HL-60 (cell line): ENCODE measurements at regions not wholly inside any gene's neighbourhood (a gene's known extent, or its start where the extent isn't known, plus 50 kb on each side); places are given as distances from the start of the nearest gene placed in this dataset.

Source experiments
- CTCF ChIP-seq: IDR thresholded peaks from one replicate; pipeline ENCODE4 v1.5.1; 2011; ENCODE audit warnings: low read length, control low read depth, inconsistent platforms; ENCODE audit not compliant: insufficient read depth
- GABPA ChIP-seq: IDR thresholded peaks from 2 replicates; pipeline ENCODE4 v1.6.1; 2012; ENCODE audit warnings: low read depth
- REST ChIP-seq: IDR thresholded peaks from 2 replicates; pipeline ENCODE4 v1.6.1; 2012; ENCODE audit warnings: low read depth; ENCODE audit not compliant: insufficient replicate concordance

GRCh38 chr14:40859055-40859454 is 747.6 kb upstream of the LRFN5 start:
- TF ChIP-seq CTCF (no peak), REST (no peak), GABPA (no peak)
